ENCODE measurements at regions not wholly inside any gene's neighbourhood (a gene's known extent, or its start where the extent isn't known, plus 50 kb on each side); places are given as distances from the start of the nearest gene placed in this dataset.

GRCh38 chr2:180115675-180116074 is 108.6 kb upstream of the CWC22 start:
- TF ChIP-seq ZNF548 (tag by site-specific recombination; IDR thresholded peaks at IDR 0.05) = no peak
- no peak for TF ChIP-seq ZNF146 (tag by site-specific recombination; IDR thresholded peaks at IDR 0.05)
- no peak for TF ChIP-seq CTCF (tag by site-specific recombination; IDR thresholded peaks at IDR 0.05)
- no peak for TF ChIP-seq TCF7L2 (IDR thresholded peaks at IDR 0.05; ENCODE audit: borderline replicate concordance, low read depth, low read length)
